Motor neuron (in vitro differentiated cells): ENCODE measurements at regions not wholly inside any gene's neighbourhood (a gene's known extent, or its start where the extent isn't known, plus 50 kb on each side); places are given as distances from the start of the nearest gene placed in this dataset.
"Not testable (repeated sequence)": the region's sequence is repeated elsewhere in the genome, so short reads cannot be mapped to it uniquely, and the experiment has no call there.

Experiments
- ATAC-seq, 8 experiments: fragments of 200-7000 bp; cut with Tn5 transposase; replicated peaks in 6 of 8; 2 replicates each; pipeline ENCODE4 v1.8.0; 2021; ENCODE audit warnings: mild to moderate bottlenecking in 8 of 8, moderate library complexity in 8 of 8
- H3K27ac ChIP-seq, 2 donors: fragments of 250-450 bp; sonication (Bioruptor Pico); 2 replicates each; pipeline ENCODE4 v1.9.0; 2021; ENCODE audit warnings: antibody characterized with exemption in 2 of 2, mild to moderate bottlenecking in 2 of 2, moderate library complexity in 1 of 2
- H3K4me1 ChIP-seq, 2 donors: fragments of 250-450 bp; sonication (Bioruptor Pico); replicated peaks in 1 of 2; 2 replicates each; pipeline ENCODE4 v1.6.1; 2021; ENCODE audit warnings: antibody characterized with exemption in 2 of 2, mild to moderate bottlenecking in 2 of 2, moderate library complexity in 1 of 2
- H3K4me3 ChIP-seq, 5 donors: fragments of 250-450 bp; sonication (Bioruptor Pico); 2 replicates each; pipeline ENCODE4 v1.9.0; 2021; ENCODE audit warnings: antibody characterized with exemption in 5 of 5, mild to moderate bottlenecking in 5 of 5, moderate library complexity in 4 of 5
- WGBS, 10 experiments: fragments of 450-650 bp; shearing (Covaris generic); methylation state at CpG; one replicate each; pipeline ENCODE4 v1.0.0; 2022; 5-methylcytosine and 5-hydroxymethylcytosine counted together
- in situ Hi-C, 9 experiments: fragments of 400-800 bp; cut with MboI; loops; one replicate each; pipeline ENCODE4 v1.15.0; 2021; ENCODE audit warnings: low sequenced_read_pairs in 9 of 9, low pct_unique_long_range_greater_than_20kb in 2 of 9; ENCODE audit not compliant: unreplicated experiment in 9 of 9

DNA sequence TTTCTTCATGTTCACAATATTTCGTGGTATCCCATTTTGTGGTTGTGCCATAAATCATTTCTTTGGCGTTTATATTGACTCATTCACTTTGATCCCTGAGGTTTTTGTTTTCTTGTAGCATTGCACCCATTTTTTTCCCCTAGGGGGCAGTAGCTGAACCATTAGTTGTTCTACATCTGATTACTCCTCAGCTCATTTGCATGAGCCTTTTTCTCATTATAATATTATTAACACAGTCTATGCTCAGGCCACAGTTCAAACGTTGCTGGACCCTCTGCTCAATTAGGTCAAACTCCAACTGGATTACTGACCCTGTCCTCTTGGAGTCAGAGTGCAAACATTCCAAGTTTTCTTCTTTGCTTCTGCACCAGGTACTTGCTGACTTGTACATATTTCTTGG lies 475.4 kb upstream of the SEL1L start:
- H3K4me1 ChIP-seq = no peaks in the 10 kb centered on the region
- H3K27ac ChIP-seq = no peak overlapping the region
- ATAC-seq = no peak
- in situ Hi-C loops = no loop called here
- H3K4me3 ChIP-seq = no peak overlapping the region
- 0 to 44% (median 4%) methylated on average over 1 to 3 of the region's 3 CpGs; no CpG with 5 or more reads in 1 of the 10 experiments for WGBS, 10 experiments

DNA sequence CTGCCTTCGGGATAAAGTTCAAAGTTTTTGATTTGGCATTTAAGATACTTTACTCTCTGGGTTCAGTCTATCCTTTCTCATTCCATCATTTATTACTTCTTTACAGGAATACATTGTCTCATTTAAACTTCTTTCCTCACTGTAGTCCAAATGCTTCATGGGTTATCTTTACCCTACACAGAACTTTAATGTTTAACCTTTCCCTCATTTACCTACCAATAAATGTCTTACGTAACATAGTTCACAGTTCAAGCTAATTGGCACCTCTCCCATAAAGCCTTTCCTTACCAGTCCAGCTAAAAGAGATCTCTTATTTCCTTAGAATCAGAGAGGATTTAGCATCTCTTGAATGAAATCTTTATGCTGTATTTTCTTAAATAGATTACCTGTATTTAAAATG lies 476.3 kb upstream of the SEL1L start:
- Histone ChIP-seq H3K4me3 (no peak overlapping the region), H3K27ac (no peak overlapping the region), H3K4me1 (no peaks in the 10 kb centered on the region)
- WGBS, 10 experiments = 0 to 100% (median 81%) methylated on average over 1 to 2 of the region's 2 CpGs
- ATAC-seq = no peak
- in situ Hi-C loops = no loop called here

DNA sequence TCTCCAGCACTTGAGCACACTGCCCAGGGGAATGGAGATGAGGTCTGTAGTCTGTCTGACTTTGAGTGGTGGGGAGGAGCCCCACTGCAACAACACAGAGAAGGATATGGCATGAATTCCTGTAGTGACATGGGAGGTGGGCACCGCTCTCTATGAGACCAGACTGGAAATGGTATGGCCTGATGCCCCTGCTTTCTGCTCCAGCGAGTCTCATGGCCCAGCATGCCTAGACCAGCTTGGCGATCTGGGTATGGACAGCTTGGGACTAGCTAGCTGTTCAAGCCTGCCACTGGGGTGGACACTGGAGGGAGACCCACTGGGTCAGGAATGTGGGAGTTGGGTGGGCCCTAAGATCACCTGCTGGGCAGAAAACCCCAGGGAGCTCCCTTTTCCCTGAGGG lies 477.8 kb upstream of the SEL1L start:
- Histone ChIP-seq H3K4me1 (no peaks in the 10 kb centered on the region), H3K27ac (no peak overlapping the region), H3K4me3 (no peak overlapping the region)
- 38 to 94% (median 50%) methylated on average over 2 to 3 of the region's 3 CpGs; no CpG with 5 or more reads in 7 of the 10 experiments for WGBS, 10 experiments
- in situ Hi-C loops = no loop called here
- no peak for ATAC-seq

DNA sequence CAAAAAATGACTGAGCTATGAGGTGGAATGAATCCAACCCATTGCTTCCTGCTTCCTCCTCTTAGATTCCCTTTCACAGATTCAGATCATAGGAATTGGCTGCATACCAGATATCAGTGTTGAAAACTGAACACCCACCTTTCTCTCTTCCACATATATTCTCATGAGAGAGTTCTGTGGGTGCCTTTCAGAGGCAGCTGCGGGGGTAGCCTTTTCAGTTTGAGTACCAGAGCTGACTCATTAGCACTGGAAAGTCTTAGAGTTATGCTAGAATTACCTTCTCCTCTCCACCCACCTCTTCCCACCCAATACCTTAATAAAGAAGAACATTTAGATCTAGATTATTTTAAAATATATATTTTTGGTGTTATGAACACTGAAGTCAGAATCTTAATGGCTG lies 495.4 kb upstream of the SEL1L start:
- 0 to 83% (median 60%) methylated on average over 1 of the region's 1 CpG; no CpG with 5 or more reads in 3 of the 10 experiments for WGBS, 10 experiments
- in situ Hi-C loops = no loop called here
- ATAC-seq = no peak
- Histone ChIP-seq H3K4me3 (no peak overlapping the region), H3K27ac (no peak overlapping the region), H3K4me1 (no peaks in the 10 kb centered on the region)

- H3K4me3 ChIP-seq = no peak overlapping the region
- in situ Hi-C loops = no loop called here
- peak in 1 of 8 experiments; percentile 65 for ATAC-seq
- WGBS, 10 experiments = 0 to 85% (median 60%) methylated on average over 1 to 3 of the region's 3 CpGs; no CpG with 5 or more reads in 3 of the 10 experiments
- H3K27ac ChIP-seq = no peak overlapping the region
- no peaks in the 10 kb centered on the region for H3K4me1 ChIP-seq
Observed at GRCh38 chr14:82035397-82035796, 501.7 kb upstream of the SEL1L start.

DNA sequence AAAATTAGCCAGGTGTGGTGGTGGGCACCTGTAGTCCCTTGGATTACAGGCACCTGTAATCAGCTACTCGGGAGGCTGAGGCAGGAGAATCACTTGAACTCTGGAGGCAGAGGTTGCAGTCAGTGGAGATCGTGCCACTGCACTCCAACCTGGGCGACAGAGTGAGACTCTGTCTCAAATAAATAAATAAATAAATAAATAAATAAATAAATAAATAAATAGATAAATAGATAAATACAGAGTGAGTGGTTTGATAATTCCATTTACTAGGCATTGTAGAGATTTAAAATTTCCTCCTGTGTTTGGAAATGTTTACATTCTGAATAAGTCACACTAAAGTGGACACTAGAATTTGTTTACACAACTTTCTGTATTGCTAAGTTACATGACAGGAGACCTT lies 504.4 kb upstream of the SEL1L start:
- H3K4me1 ChIP-seq, H3K27ac ChIP-seq, in situ Hi-C loops, ATAC-seq, H3K4me3 ChIP-seq: not testable (repeated sequence)
- 38 to 100% (median 97%) methylated on average over 1 to 3 of the region's 3 CpGs for WGBS, 10 experiments

DNA sequence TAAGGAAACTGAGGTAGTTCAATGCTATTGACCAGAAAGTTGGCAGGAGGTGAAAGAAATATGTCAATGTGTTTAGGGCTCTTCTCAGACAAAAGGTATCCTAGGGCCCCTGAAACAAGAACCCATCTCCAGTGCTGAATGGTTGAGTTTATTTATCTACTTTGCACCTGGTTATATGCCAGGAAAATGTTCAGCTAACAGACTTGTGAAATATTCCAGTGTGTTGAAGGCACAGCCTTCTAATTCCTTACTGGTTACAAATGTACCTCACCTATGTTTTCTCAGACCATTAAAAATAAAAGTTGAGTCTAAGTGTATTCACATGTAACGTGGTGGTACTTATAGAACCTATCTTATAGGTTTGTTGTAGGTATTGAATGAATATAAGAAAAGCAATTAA lies 511.7 kb upstream of the SEL1L start:
- ATAC-seq = no peak
- no peaks in the 10 kb centered on the region for H3K4me1 ChIP-seq
- H3K4me3 ChIP-seq = no peak overlapping the region
- no peak overlapping the region for H3K27ac ChIP-seq
- 0 to 100% (median 0%) methylated on average over 1 of the region's 1 CpG; no CpG with 5 or more reads in 3 of the 10 experiments for WGBS, 10 experiments
- in situ Hi-C loops = no loop called here

DNA sequence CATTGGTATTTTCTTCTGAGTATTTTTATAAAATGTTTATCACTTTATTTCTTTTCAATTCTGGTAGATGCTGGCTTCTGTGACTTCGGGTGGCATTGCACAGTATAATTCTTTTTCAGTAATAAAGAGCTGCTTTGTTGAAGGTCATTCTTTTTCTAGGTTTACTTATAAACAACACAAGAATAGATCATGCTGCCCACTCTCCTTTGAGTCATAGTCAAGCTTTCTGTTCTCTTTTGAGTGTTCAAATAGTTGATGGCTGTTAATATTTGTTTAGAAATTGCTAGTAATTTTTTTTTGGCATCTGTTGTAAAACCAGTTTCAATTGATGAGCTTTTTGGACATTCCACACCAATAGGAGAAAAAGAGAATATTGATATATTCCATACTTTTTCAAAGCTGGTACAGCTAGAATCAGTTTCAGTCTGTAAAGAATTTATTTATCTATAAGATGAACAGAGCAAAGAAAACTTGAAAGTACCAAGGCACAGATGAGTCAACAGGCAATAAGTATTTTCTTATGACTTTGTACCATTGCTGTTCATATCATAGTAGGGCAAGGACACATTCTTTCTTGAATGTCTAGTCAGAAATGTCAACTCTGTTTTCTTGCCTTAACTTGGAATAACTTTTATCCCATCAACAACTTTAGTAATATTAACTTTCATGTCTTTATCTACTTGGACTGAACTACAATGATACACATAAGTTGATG lies 513.0 kb upstream of the SEL1L start:
- in situ Hi-C loops = no loop called here
- no peak for ATAC-seq
- WGBS, 10 experiments = 0 to 100% (median 67%) methylated on average over 1 of the region's 1 CpG; no CpG with 5 or more reads in 1 of the 10 experiments
- Histone ChIP-seq H3K4me3 (no peak overlapping the region), H3K4me1 (no peaks in the 10 kb centered on the region), H3K27ac (no peak overlapping the region)

GRCh38 chr14:82047777-82048470 lies 514.3 kb upstream of the SEL1L start:
- no peak for ATAC-seq
- Histone ChIP-seq H3K4me1 (no peaks in the 10 kb centered on the region), H3K27ac (no peak overlapping the region), H3K4me3 (no peak overlapping the region)
- WGBS, 10 experiments = 0 to 88% (median 61%) methylated on average over 1 of the region's 1 CpG; no CpG with 5 or more reads in 2 of the 10 experiments
- in situ Hi-C loops = no loop called here

- Histone ChIP-seq H3K4me3 (no peak overlapping the region), H3K27ac (no peak overlapping the region), H3K4me1 (no peaks in the 10 kb centered on the region)
- in situ Hi-C loops = no loop called here
- no peak for ATAC-seq
Observed at GRCh38 chr14:82052778-82053177, 519.1 kb upstream of the SEL1L start.

DNA sequence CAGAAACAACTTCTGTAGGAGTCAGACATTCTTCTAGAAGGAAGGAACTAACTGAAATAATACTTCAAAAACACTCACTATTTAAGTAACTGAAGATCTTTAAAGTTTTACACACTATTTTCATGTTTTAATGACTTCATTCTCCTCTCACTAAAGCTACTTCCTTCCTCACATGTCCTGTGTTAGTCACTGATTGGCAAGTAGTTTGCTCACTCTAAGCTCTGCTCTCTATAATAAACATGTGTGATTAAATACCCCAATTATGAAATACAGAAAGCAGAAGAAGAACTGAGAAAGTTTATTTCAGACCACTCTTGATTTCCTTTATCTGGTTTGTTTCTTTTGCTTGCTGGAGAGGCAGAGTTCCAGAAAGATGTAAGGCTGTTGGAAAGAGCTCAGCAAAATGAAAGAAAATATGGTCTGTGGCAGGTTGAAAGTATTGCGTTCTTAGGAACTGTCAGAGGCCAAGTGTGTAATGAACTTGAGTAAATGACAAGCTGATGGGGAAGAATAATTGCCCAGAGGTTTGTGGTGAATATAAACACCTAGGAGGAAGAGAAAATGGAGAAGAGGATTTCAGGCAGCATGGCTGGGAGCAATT lies 522.0 kb upstream of the SEL1L start:
- Histone ChIP-seq H3K4me3 (no peak overlapping the region), H3K27ac (no peak overlapping the region), H3K4me1 (no peaks in the 10 kb centered on the region)
- WGBS, 10 experiments = 17 to 100% (median 88%) methylated on average over 1 of the region's 1 CpG; no CpG with 5 or more reads in 3 of the 10 experiments
- in situ Hi-C loops = no loop called here
- no peak for ATAC-seq

GRCh38 chr14:82060219-82060618 lies 526.6 kb upstream of the SEL1L start:
- in situ Hi-C loops = no loop called here
- 0 to 40% (median 13%) methylated on average over 1 to 3 of the region's 3 CpGs for WGBS, 10 experiments
- no peak for ATAC-seq

DNA sequence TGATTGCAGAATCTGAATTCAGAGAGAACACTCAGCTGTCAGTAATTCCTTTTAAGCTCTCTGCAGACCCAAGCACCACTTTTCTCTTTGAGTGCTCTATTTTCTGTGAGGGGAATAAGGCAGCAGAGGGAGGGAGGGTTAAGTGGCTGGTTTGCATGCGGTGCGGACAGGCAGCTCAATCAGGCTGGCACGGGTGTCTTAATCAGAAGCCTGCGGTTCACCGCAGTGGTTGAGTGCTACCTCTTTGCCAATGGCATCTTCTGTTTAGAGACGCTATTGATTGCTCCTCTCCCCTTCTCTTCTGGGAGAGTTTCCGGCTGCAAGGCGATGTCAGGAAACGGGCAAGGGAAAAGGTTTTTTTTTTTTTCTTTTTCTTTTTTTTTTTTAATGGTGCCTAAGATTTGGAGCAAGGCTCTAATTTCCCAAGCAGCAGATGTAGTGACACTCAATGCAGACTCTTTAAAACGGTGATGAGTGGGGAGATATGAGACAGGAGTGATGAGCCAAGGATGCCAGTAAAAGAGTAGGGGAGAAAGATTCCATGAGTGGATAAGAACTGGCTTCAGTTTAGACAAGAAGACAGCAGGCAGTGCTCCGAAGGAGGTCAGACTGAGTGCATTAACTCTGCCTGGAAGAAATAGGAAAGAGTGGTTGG lies 533.7 kb upstream of the SEL1L start:
- Histone ChIP-seq H3K27ac (no peak overlapping the region), H3K4me3 (no peak overlapping the region), H3K4me1 (peaks cover 0 to 7% of the 10 kb centered on the region in 2 donors)
- peak in 1 of 8 experiments; percentile 26 for ATAC-seq
- WGBS, 10 experiments = 10 to 71% (median 40%) methylated on average over 1 to 9 of the region's 11 CpGs
- in situ Hi-C loops = no loop called here

More at GRCh38 chr14:82060219-82060618, 526.6 kb upstream of the SEL1L start:
- no peak overlapping the region for H3K4me3 ChIP-seq
- no peaks in the 10 kb centered on the region for H3K4me1 ChIP-seq
- H3K27ac ChIP-seq = no peak overlapping the region
